Vagina (tissue), 2 donors: ENCODE measurements at regions not wholly inside any gene's neighbourhood (a gene's known extent, or its start where the extent isn't known, plus 50 kb on each side); places are given as distances from the start of the nearest gene placed in this dataset.
A peak's percentile ranks its signal among the peaks of the same experiment; 100 is the strongest.

Source experiments
- DNase-seq, 2 donors: peaks; one replicate each; pipeline ENCODE4 v3.0.0-alpha.2; 2017; ENCODE audit errors: extremely low spot score in 2 of 2
- H3K27ac ChIP-seq: fragments of 200-600 bp; sonication (generic); one replicate; pipeline ENCODE4 v1.5.1; 2019
- H3K27me3 ChIP-seq: fragments of 200-600 bp; sonication (generic); one replicate; pipeline ENCODE4 v1.5.1; 2019
- H3K36me3 ChIP-seq, 2 donors: fragments of 200-600 bp; sonication (generic); one replicate each; pipeline ENCODE4 v1.5.1; 2017 to 2019
- H3K4me1 ChIP-seq: fragments of 200-600 bp; sonication (generic); one replicate; pipeline ENCODE4 v1.5.1; 2019
- H3K4me3 ChIP-seq, 2 donors: fragments of 200-600 bp; sonication (generic); 1 replicate in 1 of 2; 2 replicates in 1 of 2; pipeline ENCODE4 v1.5.1; 2016 to 2019
- H3K9me3 ChIP-seq: fragments of 200-600 bp; sonication (generic); one replicate; pipeline ENCODE4 v1.5.1; 2019
- CTCF ChIP-seq, 3 experiments: fragments of 450-650 bp in 2 of 3; fragments of 200-600 bp in 1 of 3; sonication (generic) in 1 of 3; IDR thresholded peaks; one replicate each; pipeline ENCODE4 v1.5.1; 2017 to 2019; ENCODE audit warnings: antibody characterized with exemption in 3 of 3, mild to moderate bottlenecking in 2 of 3, moderate library complexity in 2 of 3
- POLR2A ChIP-seq, 2 donors: fragments of 450-650 bp; IDR thresholded peaks; one replicate each; pipeline ENCODE4 v1.6.1; 2017; ENCODE audit warnings: antibody characterized with exemption in 2 of 2, mild to moderate bottlenecking in 2 of 2, moderate library complexity in 2 of 2
- POLR2AphosphoS5 ChIP-seq, 2 donors: sonication (generic); formaldehyde crosslinking; IDR thresholded peaks; one replicate each; pipeline ENCODE4 v1.9.0; 2017; ENCODE audit warnings: antibody characterized with exemption in 2 of 2, mild to moderate bottlenecking in 2 of 2, low read depth in 1 of 2; ENCODE audit not compliant: insufficient read depth in 1 of 2
- intact Hi-C: fragments of 100-400 bp; cut with DNase I; formaldehyde crosslinking; loops from one replicate; pipeline ENCODE4 v1.15.1; 2023

GRCh38 chr3:22351806-22352205 is 600.8 kb upstream of the ZNF385D start:
- Histone ChIP-seq H3K9me3 (no peaks in the 10 kb centered on the region), H3K4me3 (no peak overlapping the region), H3K36me3 (no peaks in the 10 kb centered on the region), H3K27me3 (no peaks in the 10 kb centered on the region), H3K4me1 (no peaks in the 10 kb centered on the region), H3K27ac (no peak overlapping the region)
- no peak for DNase-seq
- TF ChIP-seq POLR2A (IDR thresholded peaks at IDR 0.05) (no peak), POLR2AphosphoS5 (IDR thresholded peaks at IDR 0.05; ENCODE audit: insufficient read depth in 1 of 2, low read depth in 1 of 2) (no peak), CTCF (IDR thresholded peaks at IDR 0.05) (no peak)
- intact Hi-C loops, result no loop called here

GRCh38 chr3:22353126-22353525 is 602.1 kb upstream of the ZNF385D start:
- TF ChIP-seq POLR2AphosphoS5 (IDR thresholded peaks at IDR 0.05; ENCODE audit: insufficient read depth in 1 of 2, low read depth in 1 of 2) (no peak), POLR2A (IDR thresholded peaks at IDR 0.05) (no peak), CTCF (IDR thresholded peaks at IDR 0.05) (no peak)
- Histone ChIP-seq H3K4me1 (no peaks in the 10 kb centered on the region), H3K9me3 (no peaks in the 10 kb centered on the region), H3K27me3 (no peaks in the 10 kb centered on the region), H3K27ac (no peak overlapping the region), H3K4me3 (no peak overlapping the region), H3K36me3 (no peaks in the 10 kb centered on the region)
- intact Hi-C loops, result no loop called here
- no peak for DNase-seq

GRCh38 chr3:22358334-22358733 is 607.3 kb upstream of the ZNF385D start:
- Histone ChIP-seq H3K36me3 (no peaks in the 10 kb centered on the region), H3K27ac (no peak overlapping the region), H3K4me1 (no peaks in the 10 kb centered on the region), H3K9me3 (no peaks in the 10 kb centered on the region), H3K4me3 (no peak overlapping the region), H3K27me3 (no peaks in the 10 kb centered on the region)
- TF ChIP-seq CTCF (IDR thresholded peaks at IDR 0.05) (no peak), POLR2AphosphoS5 (IDR thresholded peaks at IDR 0.05; ENCODE audit: insufficient read depth in 1 of 2, low read depth in 1 of 2) (no peak), POLR2A (IDR thresholded peaks at IDR 0.05) (no peak)
- intact Hi-C loops, result no loop called here
- no peak for DNase-seq

- no peaks in the 10 kb centered on the region for H3K36me3 ChIP-seq
- TF ChIP-seq POLR2A (IDR thresholded peaks at IDR 0.05), result no peak
- TF ChIP-seq POLR2AphosphoS5 (IDR thresholded peaks at IDR 0.05; ENCODE audit: insufficient read depth in 1 of 2, low read depth in 1 of 2), result no peak
- no peak for TF ChIP-seq CTCF (IDR thresholded peaks at IDR 0.05)
- H3K4me3 ChIP-seq, result no peak overlapping the region
- H3K27me3 ChIP-seq, result no peaks in the 10 kb centered on the region
- intact Hi-C loops, result no loop called here
- no peak overlapping the region for H3K27ac ChIP-seq
- H3K4me1 ChIP-seq, result no peaks in the 10 kb centered on the region
- no peaks in the 10 kb centered on the region for H3K9me3 ChIP-seq
- DNase-seq, result no peak
Measured at GRCh38 chr3:22360164-22360563, 609.2 kb upstream of the ZNF385D start.

- H3K4me1 ChIP-seq, result no peaks in the 10 kb centered on the region
- H3K36me3 ChIP-seq, result no peaks in the 10 kb centered on the region
- H3K4me3 ChIP-seq, result no peak overlapping the region
- no peaks in the 10 kb centered on the region for H3K9me3 ChIP-seq
- H3K27ac ChIP-seq, result no peak overlapping the region
- H3K27me3 ChIP-seq, result no peaks in the 10 kb centered on the region
- TF ChIP-seq POLR2A (IDR thresholded peaks at IDR 0.05), result no peak
- peak in 1 of 2 donors; percentile 9 for TF ChIP-seq POLR2AphosphoS5 (IDR thresholded peaks at IDR 0.05; ENCODE audit: insufficient read depth in 1 of 2, low read depth in 1 of 2)
- DNase-seq, result no peak
- intact Hi-C loops, result no loop called here
Measured at GRCh38 chr3:22360970-22361369, 610.0 kb upstream of the ZNF385D start.

GRCh38 chr3:22361521-22361920 is 610.5 kb upstream of the ZNF385D start:
- intact Hi-C loops, result no loop called here
- Histone ChIP-seq H3K9me3 (no peaks in the 10 kb centered on the region), H3K36me3 (no peaks in the 10 kb centered on the region), H3K4me3 (no peak overlapping the region), H3K27me3 (no peaks in the 10 kb centered on the region), H3K27ac (no peak overlapping the region), H3K4me1 (no peaks in the 10 kb centered on the region)
- DNase-seq, result no peak
- TF ChIP-seq POLR2AphosphoS5 (IDR thresholded peaks at IDR 0.05; ENCODE audit: insufficient read depth in 1 of 2, low read depth in 1 of 2) (no peak), POLR2A (IDR thresholded peaks at IDR 0.05) (no peak), CTCF (IDR thresholded peaks at IDR 0.05) (no peak)
